Neural progenitor cell (in vitro differentiated cells): ENCODE measurements at regions not wholly inside any gene's neighbourhood (a gene's known extent, or its start where the extent isn't known, plus 50 kb on each side); places are given as distances from the start of the nearest gene placed in this dataset.

Experiments
- DNase-seq: peaks from one replicate; pipeline ENCODE4 v3.0.0-alpha.2; 2016; ENCODE audit warnings: low spot score
- H2AFZ ChIP-seq: fragments of 200-600 bp; sonication (generic); replicated peaks from 2 replicates; pipeline ENCODE4 v1.6.1; 2016; ENCODE audit warnings: antibody characterized with exemption
- H3F3A ChIP-seq: fragments of 200-600 bp; sonication (generic); 2 replicates; pipeline ENCODE4 v1.6.1; 2016; ENCODE audit warnings: antibody characterized with exemption, low read depth
- H3K27ac ChIP-seq: fragments of 200-600 bp; sonication (generic); 2 replicates; pipeline ENCODE4 v1.5.1; 2016; ENCODE audit warnings: mild to moderate bottlenecking
- H3K27me3 ChIP-seq: fragments of 200-600 bp; sonication (generic); 2 replicates; pipeline ENCODE4 v1.6.1; 2016; ENCODE audit warnings: mild to moderate bottlenecking, moderate library complexity
- H3K36me3 ChIP-seq: fragments of 200-600 bp; sonication (generic); 2 replicates; pipeline ENCODE4 v1.5.1; 2016
- H3K4me1 ChIP-seq: fragments of 200-600 bp; sonication (generic); 2 replicates; pipeline ENCODE4 v1.6.1; 2016; ENCODE audit warnings: mixed run types
- H3K4me2 ChIP-seq: fragments of 200-600 bp; sonication (generic); 2 replicates; pipeline ENCODE4 v1.6.1; 2016
- H3K4me3 ChIP-seq: fragments of 200-600 bp; sonication (generic); 2 replicates; pipeline ENCODE4 v1.5.1; 2016
- H3K79me2 ChIP-seq: fragments of 200-600 bp; sonication (generic); 2 replicates; pipeline ENCODE4 v1.6.1; 2016; ENCODE audit warnings: low read depth
- H3K9ac ChIP-seq: fragments of 200-600 bp; sonication (generic); 2 replicates; pipeline ENCODE4 v1.6.1; 2016
- H3K9me3 ChIP-seq: fragments of 200-600 bp; sonication (generic); 2 replicates; pipeline ENCODE4 v1.5.1; 2016; ENCODE audit warnings: low read depth
- H4K20me1 ChIP-seq: fragments of 200-600 bp; sonication (generic); 2 replicates; pipeline ENCODE4 v1.6.1; 2016; ENCODE audit warnings: low read depth
- H3K27ac Mint-ChIP-seq: 3 replicates; pipeline ENCODE4 v1.8.0; 2021; ENCODE audit warnings: mixed read lengths
- H3K27me3 Mint-ChIP-seq: 2 replicates; pipeline ENCODE4 v1.8.0; 2022; ENCODE audit warnings: low read depth, mild to moderate bottlenecking, inconsistent platforms, moderate library complexity, mixed read lengths; ENCODE audit not compliant: insufficient read depth
- H3K36me3 Mint-ChIP-seq: 3 replicates; pipeline ENCODE4 v1.8.0; 2021; ENCODE audit warnings: mixed read lengths
- H3K4me1 Mint-ChIP-seq: 3 replicates; pipeline ENCODE4 v1.8.0; 2021; ENCODE audit warnings: mixed read lengths
- H3K4me3 Mint-ChIP-seq: 3 replicates; pipeline ENCODE4 v1.8.0; 2021; ENCODE audit warnings: mild to moderate bottlenecking, moderate library complexity, mixed read lengths
- H3K9me3 Mint-ChIP-seq: 3 replicates; pipeline ENCODE4 v1.8.0; 2020; ENCODE audit warnings: mixed read lengths
- CTCF ChIP-seq: fragments of 200-600 bp; sonication (generic); IDR thresholded peaks from 2 replicates; pipeline ENCODE4 v1.5.1; 2017; ENCODE audit warnings: antibody characterized with exemption, mild to moderate bottlenecking
- EZH2 ChIP-seq: fragments of 200-600 bp; sonication (generic); IDR thresholded peaks from 2 replicates; pipeline ENCODE4 v1.6.1; 2017; ENCODE audit warnings: antibody characterized with exemption, mild to moderate bottlenecking, moderate library complexity
- EZH2phosphoT487 ChIP-seq: fragments of 200-600 bp; sonication (generic); IDR thresholded peaks from 2 replicates; pipeline ENCODE4 v1.6.1; 2017; ENCODE audit warnings: antibody characterized with exemption

DNA sequence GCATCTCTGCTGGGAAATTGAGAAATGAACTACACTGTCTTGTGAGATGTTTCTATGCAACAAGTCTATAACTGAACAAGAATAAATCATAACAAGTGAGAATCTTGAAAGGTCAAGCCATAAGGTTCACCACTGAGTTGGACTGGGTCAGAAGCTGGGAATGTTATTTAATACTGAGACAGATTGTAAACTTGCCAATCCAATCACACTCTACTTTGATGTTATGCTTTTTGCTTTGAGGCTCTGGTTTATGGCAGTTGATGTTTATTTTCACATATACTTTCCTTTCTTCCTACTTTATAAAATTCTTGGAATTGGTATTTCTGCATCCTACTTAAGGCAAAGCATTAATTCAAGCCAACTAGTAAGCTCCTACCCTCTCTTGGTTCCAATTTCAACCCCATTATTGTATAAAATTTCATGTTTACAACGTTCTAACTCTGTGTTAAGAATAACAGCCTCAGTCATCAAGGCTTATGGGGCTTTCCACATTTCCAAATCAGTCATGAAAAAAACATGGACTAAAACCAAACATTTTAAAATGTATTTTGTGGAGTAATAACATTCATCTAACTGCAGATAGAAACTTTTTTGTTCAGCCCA lies 533.4 kb downstream of the NYAP2 start:
- H3K4me1 Mint-ChIP-seq: no peaks in the 10 kb centered on the region
- Histone ChIP-seq H3K9me3 (no peaks in the 10 kb centered on the region), H3K36me3 (no peaks in the 10 kb centered on the region), H3K79me2 (no peaks in the 10 kb centered on the region), H3K27me3 (no peaks in the 10 kb centered on the region), H3K9ac (no peak overlapping the region), H3K4me3 (no peak overlapping the region), H2AFZ (no peak overlapping the region), H4K20me1 (no peaks in the 10 kb centered on the region), H3F3A (no peaks in the 10 kb centered on the region), H3K4me1 (no peaks in the 10 kb centered on the region), H3K27ac (no peak overlapping the region), H3K4me2 (no peak overlapping the region)
- H3K9me3 Mint-ChIP-seq: no peaks in the 10 kb centered on the region
- no peak overlapping the region for H3K4me3 Mint-ChIP-seq
- TF ChIP-seq EZH2phosphoT487 (no peak), EZH2 (no peak), CTCF (no peak)
- no peak overlapping the region for H3K27ac Mint-ChIP-seq
- no peak for DNase-seq
- no peaks in the 10 kb centered on the region for H3K36me3 Mint-ChIP-seq
- H3K27me3 Mint-ChIP-seq: peaks cover 2% of the 10 kb centered on the region

GRCh38 chr2:225930687-225931086 lies 531.2 kb downstream of the NYAP2 start:
- Histone ChIP-seq H3K4me3 (no peak overlapping the region), H3F3A (no peaks in the 10 kb centered on the region), H2AFZ (no peak overlapping the region), H3K79me2 (no peaks in the 10 kb centered on the region), H3K4me2 (no peak overlapping the region), H3K27ac (no peak overlapping the region), H3K4me1 (no peaks in the 10 kb centered on the region), H3K27me3 (no peaks in the 10 kb centered on the region), H3K36me3 (no peaks in the 10 kb centered on the region), H3K9ac (no peak overlapping the region), H4K20me1 (no peaks in the 10 kb centered on the region), H3K9me3 (no peaks in the 10 kb centered on the region)
- DNase-seq: no peak
- Mint-ChIP-seq H3K4me1 (no peaks in the 10 kb centered on the region), H3K27me3 (no peaks in the 10 kb centered on the region), H3K36me3 (no peaks in the 10 kb centered on the region), H3K4me3 (no peak overlapping the region), H3K9me3 (no peaks in the 10 kb centered on the region), H3K27ac (no peak overlapping the region)
- no peak for TF ChIP-seq CTCF
- no peak for TF ChIP-seq EZH2phosphoT487
- TF ChIP-seq EZH2: no peak

GRCh38 chr2:225920621-225921220 lies 521.2 kb downstream of the NYAP2 start:
- H3K4me1 Mint-ChIP-seq: peaks cover 10% of the 10 kb centered on the region

More at GRCh38 chr2:225920621-225921220, 521.2 kb downstream of the NYAP2 start:
- Mint-ChIP-seq H3K27ac (no peak overlapping the region), H3K4me3 (no peak overlapping the region), H3K27me3 (peaks cover 2% of the 10 kb centered on the region), H3K9me3 (peaks cover 15% of the 10 kb centered on the region), H3K36me3 (no peaks in the 10 kb centered on the region)
- Histone ChIP-seq H3K27ac (no peak overlapping the region), H2AFZ (no peak overlapping the region), H3K79me2 (no peaks in the 10 kb centered on the region), H3K36me3 (no peaks in the 10 kb centered on the region), H4K20me1 (no peaks in the 10 kb centered on the region), H3K9ac (no peak overlapping the region), H3K4me2 (no peak overlapping the region), H3K27me3 (no peaks in the 10 kb centered on the region), H3K4me1 (no peaks in the 10 kb centered on the region), H3F3A (no peaks in the 10 kb centered on the region), H3K4me3 (no peak overlapping the region), H3K9me3 (no peaks in the 10 kb centered on the region)
- no peak for DNase-seq
- no peak for TF ChIP-seq EZH2
- no peak for TF ChIP-seq EZH2phosphoT487
- TF ChIP-seq CTCF: no peak
